H1 (cell line): ENCODE measurements at regions not wholly inside any gene's neighbourhood (a gene's known extent, or its start where the extent isn't known, plus 50 kb on each side); places are given as distances from the start of the nearest gene placed in this dataset.

Source experiments
- BACH1 ChIP-seq: IDR thresholded peaks from 2 replicates; pipeline ENCODE4 v1.6.1; 2012; ENCODE audit warnings: low read length, improper control_type of control experiment
- EGR1 ChIP-seq: IDR thresholded peaks from 2 replicates; pipeline ENCODE4 v1.6.1; 2011; ENCODE audit warnings: low read depth, low read length, borderline replicate concordance
- EP300 ChIP-seq, 2 experiments: IDR thresholded peaks; 1 replicate in 1 of 2; 2 replicates in 1 of 2; pipeline ENCODE4 v1.6.1; 2011 to 2012; ENCODE audit warnings: low read depth in 2 of 2, low read length in 2 of 2, mild to moderate bottlenecking in 2 of 2, borderline replicate concordance in 1 of 2, inconsistent platforms in 1 of 2, moderate library complexity in 1 of 2
- EZH2 ChIP-seq: fragments of 200-600 bp; sonication (generic); IDR thresholded peaks from 2 replicates; pipeline ENCODE4 v1.7.1; 2012; ENCODE audit warnings: low read depth, mild to moderate bottlenecking, moderate library complexity, low read length, inconsistent platforms; ENCODE audit not compliant: severe bottlenecking
- GTF2F1 ChIP-seq: IDR thresholded peaks from 2 replicates; pipeline ENCODE4 v1.6.1; 2012; ENCODE audit warnings: low read depth, low read length, improper control_type of control experiment, borderline replicate concordance
- JUN ChIP-seq: IDR thresholded peaks from 2 replicates; pipeline ENCODE4 v1.6.1; 2011; ENCODE audit warnings: low read depth, mild to moderate bottlenecking, improper control_type of control experiment, low read length
- POLR2A ChIP-seq, 2 experiments: IDR thresholded peaks; 1 replicate in 1 of 2; 2 replicates in 1 of 2; pipeline ENCODE4 v1.6.1; 2011; ENCODE audit warnings: low read depth in 2 of 2, low read length in 2 of 2, mild to moderate bottlenecking in 2 of 2; ENCODE audit errors: control extremely low read depth in 1 of 2
- POLR2AphosphoS5 ChIP-seq: IDR thresholded peaks from 2 replicates; pipeline ENCODE4 v1.6.1; 2011; ENCODE audit warnings: low read depth, low read length
- RNF2 ChIP-seq: fragments of 200-900, 300-1000 bp; sonication (generic); IDR thresholded peaks from 2 replicates; pipeline ENCODE4 v1.7.1; 2016; ENCODE audit warnings: borderline replicate concordance, low read depth, mild to moderate bottlenecking, antibody characterized with exemption, low read length; ENCODE audit not compliant: poor library complexity, severe bottlenecking; ENCODE audit errors: missing control alignments
- SP2 ChIP-seq: IDR thresholded peaks from 2 replicates; pipeline ENCODE4 v1.6.1; 2012; ENCODE audit warnings: mild to moderate bottlenecking, low read length, inconsistent platforms
- SRF ChIP-seq: IDR thresholded peaks from 2 replicates; pipeline ENCODE4 v1.6.1; 2011; ENCODE audit warnings: mild to moderate bottlenecking, low read depth, low read length, moderate library complexity
- TAF1 ChIP-seq: IDR thresholded peaks from 2 replicates; pipeline ENCODE4 v1.6.1; 2011; ENCODE audit warnings: mild to moderate bottlenecking, low read depth, low read length
- TBP ChIP-seq: IDR thresholded peaks from 2 replicates; pipeline ENCODE4 v1.6.1; 2011; ENCODE audit warnings: low read depth, low read length, improper control_type of control experiment
- TF ChIP-seq, protein P1 (sequence below), 3 experiments: IDR thresholded peaks; 1 replicate in 2 of 3; 2 replicates in 1 of 3; pipeline versions ENCODE4 v1.5.1 to v1.6.1; 2011; ENCODE audit warnings: low read length in 3 of 3, mild to moderate bottlenecking in 3 of 3, inconsistent platforms in 2 of 3, low read depth in 1 of 3, moderate library complexity in 1 of 3; ENCODE audit not compliant: insufficient read depth in 1 of 3; ENCODE audit errors: control extremely low read depth in 1 of 3

DNA sequence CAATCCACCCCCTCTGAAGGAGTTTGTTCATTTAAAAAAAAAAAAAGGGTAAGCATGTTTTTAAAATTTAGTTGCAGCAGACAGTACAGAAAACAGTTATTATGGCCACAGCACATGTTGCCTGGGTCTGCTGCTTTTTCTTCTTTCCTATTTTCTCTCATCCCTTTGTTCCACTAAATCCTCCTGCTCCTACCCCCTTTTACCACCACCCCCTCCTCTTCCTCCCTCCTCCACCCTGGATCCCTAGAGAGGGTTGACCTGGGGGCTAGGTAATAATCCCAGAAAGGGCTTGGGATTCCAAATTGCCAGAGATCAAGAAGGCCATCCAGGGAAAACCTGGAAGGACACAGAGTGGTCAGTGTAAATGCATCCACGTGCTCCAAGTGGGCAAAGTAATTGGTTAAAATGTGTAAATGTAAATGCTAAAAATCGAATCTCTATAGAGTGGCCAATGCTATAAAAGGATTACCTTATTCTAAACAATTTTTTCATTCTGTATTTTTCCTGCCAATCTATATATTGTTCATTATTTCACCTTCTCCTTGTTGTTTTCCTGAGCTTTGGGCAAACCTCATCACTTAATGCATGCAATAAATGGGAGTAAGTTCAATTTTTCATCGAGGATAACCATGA, 89.0 kb upstream of the PIK3CG start:
- TF ChIP-seq JUN = no peak
- TF ChIP-seq RNF2 = no peak
- TF ChIP-seq, protein P1, sequence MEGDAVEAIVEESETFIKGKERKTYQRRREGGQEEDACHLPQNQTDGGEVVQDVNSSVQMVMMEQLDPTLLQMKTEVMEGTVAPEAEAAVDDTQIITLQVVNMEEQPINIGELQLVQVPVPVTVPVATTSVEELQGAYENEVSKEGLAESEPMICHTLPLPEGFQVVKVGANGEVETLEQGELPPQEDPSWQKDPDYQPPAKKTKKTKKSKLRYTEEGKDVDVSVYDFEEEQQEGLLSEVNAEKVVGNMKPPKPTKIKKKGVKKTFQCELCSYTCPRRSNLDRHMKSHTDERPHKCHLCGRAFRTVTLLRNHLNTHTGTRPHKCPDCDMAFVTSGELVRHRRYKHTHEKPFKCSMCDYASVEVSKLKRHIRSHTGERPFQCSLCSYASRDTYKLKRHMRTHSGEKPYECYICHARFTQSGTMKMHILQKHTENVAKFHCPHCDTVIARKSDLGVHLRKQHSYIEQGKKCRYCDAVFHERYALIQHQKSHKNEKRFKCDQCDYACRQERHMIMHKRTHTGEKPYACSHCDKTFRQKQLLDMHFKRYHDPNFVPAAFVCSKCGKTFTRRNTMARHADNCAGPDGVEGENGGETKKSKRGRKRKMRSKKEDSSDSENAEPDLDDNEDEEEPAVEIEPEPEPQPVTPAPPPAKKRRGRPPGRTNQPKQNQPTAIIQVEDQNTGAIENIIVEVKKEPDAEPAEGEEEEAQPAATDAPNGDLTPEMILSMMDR (IDR thresholded peaks at IDR 0.05; ENCODE audit: control extremely low read depth in 1 of 3, insufficient read depth in 1 of 3, low read depth in 1 of 3, low read length in 3 of 3) = no peak
- TF ChIP-seq GTF2F1 = no peak
- TF ChIP-seq EP300 (IDR thresholded peaks at IDR 0.05; ENCODE audit: borderline replicate concordance in 1 of 2, low read depth in 2 of 2, low read length in 2 of 2) = no peak
- no peak for TF ChIP-seq POLR2AphosphoS5
- no peak for TF ChIP-seq SRF
- no peak for TF ChIP-seq EZH2
- TF ChIP-seq EGR1 = no peak
- no peak for TF ChIP-seq POLR2A (IDR thresholded peaks at IDR 0.05; ENCODE audit: control extremely low read depth in 1 of 2, low read depth in 2 of 2, low read length in 2 of 2)
- no peak for TF ChIP-seq TAF1
- TF ChIP-seq BACH1 = no peak
- TF ChIP-seq SP2 = no peak
- TF ChIP-seq TBP = no peak
